Thyroid gland (tissue), 4 donors: ENCODE measurements at regions not wholly inside any gene's neighbourhood (a gene's known extent, or its start where the extent isn't known, plus 50 kb on each side); places are given as distances from the start of the nearest gene placed in this dataset.

Experiments
- POLR2A ChIP-seq, 2 donors: fragments of 450-650 bp; IDR thresholded peaks; one replicate each; pipeline ENCODE4 v1.6.1; 2017; ENCODE audit warnings: antibody characterized with exemption in 2 of 2, mild to moderate bottlenecking in 2 of 2, moderate library complexity in 1 of 2
- TF ChIP-seq, protein P1 (sequence below), 6 experiments: fragments of 200-600 bp in 3 of 6; fragments of 450-650 bp in 3 of 6; sonication (generic) in 3 of 6; IDR thresholded peaks; one replicate each; pipeline ENCODE4 v1.5.1; 2016 to 2019; ENCODE audit warnings: antibody characterized with exemption in 6 of 6, mild to moderate bottlenecking in 2 of 6, inconsistent platforms in 1 of 6, moderate library complexity in 1 of 6

DNA sequence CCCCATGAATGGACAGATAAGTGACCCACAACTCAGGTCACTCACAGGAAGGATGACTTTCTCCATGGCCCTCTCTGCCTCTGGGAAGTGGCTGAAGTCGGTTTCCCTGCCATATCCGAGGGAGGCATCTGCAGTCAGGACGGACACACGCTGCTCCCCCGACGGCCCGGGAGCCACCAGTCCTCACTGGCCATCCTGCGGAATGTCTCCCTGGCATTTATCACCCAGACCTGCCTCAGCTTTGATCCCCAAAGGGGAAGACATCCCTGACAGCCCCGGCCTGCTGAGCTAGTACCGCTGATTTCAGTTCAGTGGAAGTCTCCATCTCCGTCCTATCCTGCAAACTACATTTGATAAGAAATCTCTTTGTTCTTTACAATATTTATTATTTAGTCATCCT lies 339.5 kb upstream of the MKI67 start:
- TF ChIP-seq POLR2A (IDR thresholded peaks at IDR 0.05), result no peak
- TF ChIP-seq, protein P1, sequence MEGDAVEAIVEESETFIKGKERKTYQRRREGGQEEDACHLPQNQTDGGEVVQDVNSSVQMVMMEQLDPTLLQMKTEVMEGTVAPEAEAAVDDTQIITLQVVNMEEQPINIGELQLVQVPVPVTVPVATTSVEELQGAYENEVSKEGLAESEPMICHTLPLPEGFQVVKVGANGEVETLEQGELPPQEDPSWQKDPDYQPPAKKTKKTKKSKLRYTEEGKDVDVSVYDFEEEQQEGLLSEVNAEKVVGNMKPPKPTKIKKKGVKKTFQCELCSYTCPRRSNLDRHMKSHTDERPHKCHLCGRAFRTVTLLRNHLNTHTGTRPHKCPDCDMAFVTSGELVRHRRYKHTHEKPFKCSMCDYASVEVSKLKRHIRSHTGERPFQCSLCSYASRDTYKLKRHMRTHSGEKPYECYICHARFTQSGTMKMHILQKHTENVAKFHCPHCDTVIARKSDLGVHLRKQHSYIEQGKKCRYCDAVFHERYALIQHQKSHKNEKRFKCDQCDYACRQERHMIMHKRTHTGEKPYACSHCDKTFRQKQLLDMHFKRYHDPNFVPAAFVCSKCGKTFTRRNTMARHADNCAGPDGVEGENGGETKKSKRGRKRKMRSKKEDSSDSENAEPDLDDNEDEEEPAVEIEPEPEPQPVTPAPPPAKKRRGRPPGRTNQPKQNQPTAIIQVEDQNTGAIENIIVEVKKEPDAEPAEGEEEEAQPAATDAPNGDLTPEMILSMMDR (IDR thresholded peaks at IDR 0.05), result no peak
